H1 (cell line): ENCODE measurements at regions not wholly inside any gene's neighbourhood (a gene's known extent, or its start where the extent isn't known, plus 50 kb on each side); places are given as distances from the start of the nearest gene placed in this dataset.

Source experiments
- BACH1 ChIP-seq: IDR thresholded peaks from 2 replicates; pipeline ENCODE4 v1.6.1; 2012; ENCODE audit warnings: low read length, improper control_type of control experiment
- CHD1 ChIP-seq: IDR thresholded peaks from 2 replicates; pipeline ENCODE4 v1.6.1; 2012; ENCODE audit warnings: low read depth, low read length, improper control_type of control experiment
- EGR1 ChIP-seq: IDR thresholded peaks from 2 replicates; pipeline ENCODE4 v1.6.1; 2011; ENCODE audit warnings: low read depth, low read length, borderline replicate concordance
- SP4 ChIP-seq: IDR thresholded peaks from 2 replicates; pipeline ENCODE4 v1.6.1; 2012; ENCODE audit warnings: low read length, inconsistent platforms
- TF ChIP-seq, protein P1 (sequence below): IDR thresholded peaks from 2 replicates; pipeline ENCODE4 v1.6.1; 2012; ENCODE audit warnings: inconsistent platforms

DNA sequence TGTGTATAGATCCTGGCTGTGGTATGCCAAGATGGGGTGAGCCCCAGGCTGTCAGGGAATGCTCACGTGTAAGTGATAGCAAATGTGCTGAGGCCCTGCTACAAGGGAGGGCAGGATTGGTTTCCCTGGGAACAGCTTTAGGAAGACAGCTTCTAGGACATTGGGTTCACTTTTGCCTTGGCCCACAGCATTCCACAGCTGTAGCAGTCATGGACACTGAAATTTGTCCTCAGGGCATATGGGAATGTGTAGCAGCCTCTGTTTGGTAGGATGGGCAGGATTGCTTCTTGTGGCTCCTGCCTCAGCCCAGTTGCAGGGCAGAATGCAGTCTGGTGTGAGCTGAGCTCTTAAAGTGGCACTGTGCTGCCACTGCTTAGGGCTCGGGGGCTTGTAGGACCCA, 1061.7 kb upstream of the WWC1 start (continued):
- TF ChIP-seq, protein P1, sequence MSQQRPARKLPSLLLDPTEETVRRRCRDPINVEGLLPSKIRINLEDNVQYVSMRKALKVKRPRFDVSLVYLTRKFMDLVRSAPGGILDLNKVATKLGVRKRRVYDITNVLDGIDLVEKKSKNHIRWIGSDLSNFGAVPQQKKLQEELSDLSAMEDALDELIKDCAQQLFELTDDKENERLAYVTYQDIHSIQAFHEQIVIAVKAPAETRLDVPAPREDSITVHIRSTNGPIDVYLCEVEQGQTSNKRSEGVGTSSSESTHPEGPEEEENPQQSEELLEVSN, result no peak
- TF ChIP-seq BACH1 (no peak), EGR1 (no peak), CHD1 (no peak), SP4 (no peak)
- TF ChIP-seq, all 59 proteins: peak for 0
